NCI-H446 (cell line): ENCODE measurements at regions not wholly inside any gene's neighbourhood (a gene's known extent, or its start where the extent isn't known, plus 50 kb on each side); places are given as distances from the start of the nearest gene placed in this dataset.

ENCODE experiments used
- DNase-seq, 2 experiments: peaks; one replicate each; lab custom pipeline; 2025; lab: John Stamatoyannopoulos, UW

DNA sequence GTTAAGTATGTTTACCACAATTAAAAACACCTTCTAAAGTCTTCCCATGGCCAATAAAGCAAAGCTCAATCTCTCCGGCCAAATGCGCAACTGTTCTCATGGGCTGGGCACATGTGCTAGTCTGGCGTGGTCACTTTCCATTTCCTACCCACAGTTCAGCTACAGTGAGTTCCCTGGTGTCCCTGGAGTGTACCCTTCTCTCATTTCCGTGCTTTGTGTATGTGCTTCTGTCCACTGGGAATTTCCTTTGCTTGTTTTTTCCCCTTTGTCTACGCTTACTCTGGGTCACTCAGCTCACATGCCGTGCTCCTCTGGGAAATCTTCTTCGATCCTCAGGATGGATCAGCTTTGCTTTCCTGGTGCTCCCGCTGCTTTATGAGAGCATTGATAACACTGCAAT lies 69.6 kb upstream of the GYPC start:
- no peak for DNase-seq

- DNase-seq, result no peak
These were observed 56.9 kb upstream of the GYPC start for GRCh38 chr2:126599062-126599461.

DNA sequence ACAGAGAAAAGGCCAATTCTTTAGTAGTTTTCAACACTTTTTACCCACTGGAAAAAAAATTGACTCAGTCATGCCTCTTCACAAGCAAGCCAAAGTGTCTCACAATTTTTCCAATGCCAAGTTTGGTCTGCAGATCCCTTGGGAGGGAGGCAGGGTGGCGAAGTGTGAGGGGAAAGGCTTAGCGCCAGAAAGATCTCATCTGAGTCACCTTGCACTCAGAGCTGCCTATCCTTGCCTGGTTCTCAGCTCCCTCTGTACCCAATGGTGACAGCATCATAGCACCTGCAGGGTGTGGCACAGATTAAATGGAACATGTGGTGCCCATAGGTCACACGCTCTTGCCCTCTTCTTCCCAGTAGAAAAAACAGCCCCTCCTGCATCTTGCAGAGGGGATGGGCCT lies 55.2 kb upstream of the GYPC start:
- no peak for DNase-seq

DNA sequence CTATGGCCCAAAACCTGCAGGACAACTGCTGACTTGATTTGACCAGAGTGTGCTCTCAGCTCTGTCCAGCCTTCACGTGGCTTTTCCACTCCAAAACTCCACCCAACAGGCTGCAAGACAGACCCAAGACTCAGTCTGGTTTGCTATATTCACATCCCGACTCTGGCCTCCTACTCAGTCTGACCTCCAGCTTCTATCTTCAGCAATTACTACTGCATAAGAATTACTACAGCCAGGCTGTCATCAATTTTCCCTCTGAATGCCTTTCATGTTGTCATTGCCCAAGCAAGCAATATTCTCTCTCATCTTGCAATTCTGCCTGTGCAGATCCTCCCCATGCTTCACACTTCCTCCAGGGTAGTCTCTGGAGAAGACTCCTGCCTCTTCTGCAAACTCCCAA lies 53.6 kb upstream of the GYPC start:
- no peak for DNase-seq
